Stimulated activated CD4-positive, alpha-beta T cell treated with anti-CD3 and anti-CD28 coated beads, TNF-alpha, amount 100 ng/mL, for 1 hour (primary cell): ENCODE measurements at regions not wholly inside any gene's neighbourhood (a gene's known extent, or its start where the extent isn't known, plus 50 kb on each side); places are given as distances from the start of the nearest gene placed in this dataset.
A peak's percentile ranks its signal among the peaks of the same experiment; 100 is the strongest.

Source experiments
- DNase-seq, 3 donors: peaks; one replicate each; pipeline ENCODE4 v3.0.0-alpha.2; 2020; ENCODE audit warnings: low read depth in 3 of 3, low spot score in 1 of 3

DNA sequence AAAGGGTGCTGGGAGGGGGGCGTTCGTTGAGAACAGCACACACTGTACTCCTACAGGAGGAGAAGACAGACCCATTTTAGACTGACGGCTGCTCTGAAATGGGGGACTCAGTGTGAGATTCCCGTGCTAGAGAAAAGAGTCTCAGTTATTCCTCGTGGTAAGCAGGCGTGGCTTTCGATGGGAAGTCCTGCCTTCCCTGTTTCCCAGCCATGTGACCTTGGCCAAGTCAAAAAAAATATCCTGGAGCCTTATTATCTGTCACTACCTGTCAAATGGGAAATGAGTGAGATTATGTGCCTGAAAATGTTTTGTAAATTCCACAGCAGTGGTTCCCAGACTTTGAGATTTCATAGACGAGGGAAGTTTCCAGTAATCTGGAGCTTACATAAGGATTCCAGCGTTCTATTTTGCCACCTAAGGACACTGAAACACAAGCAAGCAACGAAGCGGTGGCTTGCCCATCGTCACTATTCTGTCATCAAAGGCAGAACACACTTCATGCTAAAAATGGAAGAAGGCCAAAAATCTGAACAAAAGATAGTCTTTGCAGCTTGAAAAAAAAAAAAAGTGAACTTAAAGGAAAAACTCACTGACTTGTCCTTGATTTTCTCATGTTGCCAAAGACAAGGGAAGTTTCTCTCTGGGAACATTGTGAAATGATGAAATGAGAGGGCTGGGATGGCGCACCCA lies 253.4 kb upstream of the RPL38 start:
- DNase-seq: no peak

DNA sequence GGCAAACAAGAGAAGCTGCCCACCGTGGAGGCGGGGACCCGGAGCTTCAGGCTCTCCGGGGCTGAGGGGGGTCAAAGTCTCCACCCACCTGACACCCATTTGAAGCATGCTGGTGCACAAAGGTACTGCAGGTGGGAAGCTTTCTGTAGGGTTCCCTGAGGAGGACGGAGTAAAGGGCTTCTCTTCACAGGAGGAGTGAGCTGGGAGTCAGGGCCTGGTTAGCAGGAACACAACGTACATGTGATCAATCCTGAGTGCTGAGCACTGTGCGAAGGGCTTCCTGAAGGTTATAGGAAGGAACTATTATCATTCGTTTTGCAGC lies 252.9 kb upstream of the RPL38 start:
- DNase-seq: no peak

DNA sequence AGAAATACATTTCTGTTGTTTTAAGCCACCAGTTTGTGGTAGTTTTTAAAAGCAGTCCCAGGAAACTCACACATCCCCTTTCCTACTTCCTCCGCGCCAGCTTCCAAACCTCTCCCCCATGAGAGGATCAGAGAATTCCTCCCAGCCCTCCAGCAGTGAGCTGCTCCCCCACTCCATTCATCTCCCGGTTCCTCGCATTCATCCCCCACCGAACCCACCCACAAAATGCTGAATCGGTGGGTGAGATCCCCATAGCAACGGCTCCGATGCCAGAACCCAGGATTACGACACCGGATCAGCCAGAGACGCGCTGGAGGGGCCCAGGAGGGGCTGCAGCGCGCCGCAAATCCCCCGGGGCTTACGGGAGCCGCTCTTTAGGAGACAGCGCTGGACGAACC lies 251.4 kb upstream of the RPL38 start:
- no peak for DNase-seq

DNA sequence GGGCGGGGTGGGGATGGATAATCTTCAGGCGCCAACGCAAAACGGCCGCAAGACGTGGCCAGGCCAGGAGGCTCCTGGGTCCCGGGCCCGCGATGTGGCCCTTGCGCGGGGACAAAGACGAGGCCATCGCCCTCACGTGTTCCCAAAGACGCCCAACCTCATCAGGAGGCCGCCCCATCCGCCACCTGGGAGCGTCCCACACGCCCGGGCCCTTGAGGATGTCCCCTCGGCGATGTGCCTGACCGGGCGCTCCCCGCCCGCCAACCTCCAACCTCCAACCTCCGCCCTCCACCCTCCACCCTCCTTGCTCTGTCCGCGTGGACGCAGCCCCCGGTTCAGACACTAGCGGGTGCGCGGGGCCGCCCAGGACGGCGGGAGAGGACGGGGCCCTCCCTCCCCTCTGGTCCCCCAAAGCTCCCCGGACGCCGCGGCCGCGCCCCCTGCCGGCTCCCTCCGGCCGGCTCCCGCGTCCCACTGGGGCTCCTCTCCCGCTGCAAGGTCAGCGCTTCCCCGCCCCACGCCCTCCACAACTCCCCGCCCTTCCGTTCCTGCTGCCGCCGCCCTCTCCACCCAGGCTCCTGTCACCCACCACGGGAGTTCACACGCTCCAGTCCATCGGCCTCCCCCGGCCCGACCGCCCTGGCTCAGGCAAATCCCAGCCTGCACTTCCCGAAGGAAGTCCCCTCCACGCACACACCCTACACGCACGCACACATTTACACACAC lies 250.8 kb upstream of the RPL38 start:
- DNase-seq: peak in 1 of 3 donors; percentile 5

DNA sequence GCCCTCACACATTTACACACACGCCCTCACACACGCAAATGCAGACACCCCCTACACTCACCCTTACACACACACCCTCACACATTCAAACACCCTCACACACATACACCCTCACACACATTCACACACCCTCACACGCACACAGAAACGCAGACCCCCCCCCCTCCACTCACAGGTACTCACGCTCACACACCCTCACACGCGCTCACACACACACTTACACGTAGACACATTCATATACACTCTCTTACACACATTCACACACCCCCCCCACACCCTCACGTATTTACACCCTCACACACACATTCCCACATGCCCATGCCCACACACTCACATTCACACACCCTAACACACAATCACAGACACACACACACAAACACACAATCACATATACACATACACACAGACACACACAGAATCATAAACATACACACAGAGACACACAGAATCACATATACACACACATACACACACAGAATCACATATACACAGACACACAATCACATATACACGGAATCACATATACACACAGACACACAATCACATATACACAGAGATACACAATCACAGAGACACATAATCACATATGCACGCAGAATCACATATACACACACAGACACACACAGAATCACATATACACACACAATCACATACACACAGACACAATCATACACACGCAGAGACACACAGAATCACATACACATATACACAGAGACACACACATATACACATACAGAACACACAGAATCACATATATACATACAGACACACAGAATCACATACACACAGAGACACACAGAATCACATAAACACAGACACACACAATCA lies 250.1 kb upstream of the RPL38 start:
- no peak for DNase-seq

DNA sequence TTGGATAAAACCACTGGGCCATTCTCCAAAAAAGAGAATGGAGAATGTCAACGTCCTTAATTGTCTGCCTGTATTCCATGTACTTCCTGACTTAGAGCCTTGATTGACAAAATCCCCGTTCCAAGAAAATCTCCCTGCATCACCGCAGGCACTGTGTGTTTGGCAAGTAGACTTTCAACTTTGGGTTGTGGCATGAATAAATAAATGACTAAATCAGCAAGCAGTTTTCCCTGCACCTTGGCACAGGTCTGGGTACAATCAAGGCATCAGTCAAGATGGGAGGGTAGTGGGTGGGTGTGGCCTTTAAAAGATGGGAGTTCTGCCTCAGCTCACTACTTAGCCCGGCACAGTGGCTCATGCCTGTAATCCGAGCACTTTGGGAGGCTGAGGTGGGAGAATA lies 248.5 kb upstream of the RPL38 start:
- no peak for DNase-seq

DNA sequence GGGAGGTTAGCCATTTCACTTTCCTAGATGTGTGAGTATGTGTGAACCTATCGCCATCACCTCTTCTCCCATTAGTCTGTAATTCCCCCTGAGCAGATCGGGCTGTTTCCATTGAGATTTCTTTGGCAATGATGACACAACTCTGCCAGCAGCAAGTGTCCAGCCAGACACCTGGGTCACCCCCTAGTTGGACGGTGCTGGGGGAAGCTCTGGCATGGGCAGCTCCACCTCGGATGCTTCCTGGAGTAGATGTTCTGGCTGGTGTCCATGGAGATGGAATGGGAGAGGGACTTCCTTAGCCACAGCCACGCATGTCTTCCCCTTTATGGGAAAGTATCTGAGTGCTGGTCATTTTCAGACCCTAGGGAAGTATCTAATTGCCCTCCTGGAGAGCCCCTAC lies 247.9 kb upstream of the RPL38 start:
- no peak for DNase-seq

DNA sequence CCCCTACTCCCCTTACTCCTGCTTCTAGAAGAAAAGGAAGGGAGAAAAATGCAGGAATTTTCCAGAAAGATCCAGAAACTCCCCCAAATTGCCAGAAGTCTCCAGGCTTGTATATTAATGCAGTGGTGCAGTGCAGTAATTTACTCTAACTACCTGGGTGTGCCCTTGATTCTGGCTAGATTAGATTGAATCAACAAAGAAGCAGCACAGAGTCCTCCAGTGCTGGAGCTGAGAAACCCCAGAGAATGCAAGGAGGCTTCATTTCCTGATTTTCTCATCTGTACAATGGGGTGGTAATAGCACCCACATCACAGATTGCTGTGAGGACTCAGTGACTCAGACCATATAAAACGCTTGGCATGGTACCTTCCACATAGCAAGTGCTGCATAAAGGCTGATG lies 247.3 kb upstream of the RPL38 start:
- no peak for DNase-seq

DNA sequence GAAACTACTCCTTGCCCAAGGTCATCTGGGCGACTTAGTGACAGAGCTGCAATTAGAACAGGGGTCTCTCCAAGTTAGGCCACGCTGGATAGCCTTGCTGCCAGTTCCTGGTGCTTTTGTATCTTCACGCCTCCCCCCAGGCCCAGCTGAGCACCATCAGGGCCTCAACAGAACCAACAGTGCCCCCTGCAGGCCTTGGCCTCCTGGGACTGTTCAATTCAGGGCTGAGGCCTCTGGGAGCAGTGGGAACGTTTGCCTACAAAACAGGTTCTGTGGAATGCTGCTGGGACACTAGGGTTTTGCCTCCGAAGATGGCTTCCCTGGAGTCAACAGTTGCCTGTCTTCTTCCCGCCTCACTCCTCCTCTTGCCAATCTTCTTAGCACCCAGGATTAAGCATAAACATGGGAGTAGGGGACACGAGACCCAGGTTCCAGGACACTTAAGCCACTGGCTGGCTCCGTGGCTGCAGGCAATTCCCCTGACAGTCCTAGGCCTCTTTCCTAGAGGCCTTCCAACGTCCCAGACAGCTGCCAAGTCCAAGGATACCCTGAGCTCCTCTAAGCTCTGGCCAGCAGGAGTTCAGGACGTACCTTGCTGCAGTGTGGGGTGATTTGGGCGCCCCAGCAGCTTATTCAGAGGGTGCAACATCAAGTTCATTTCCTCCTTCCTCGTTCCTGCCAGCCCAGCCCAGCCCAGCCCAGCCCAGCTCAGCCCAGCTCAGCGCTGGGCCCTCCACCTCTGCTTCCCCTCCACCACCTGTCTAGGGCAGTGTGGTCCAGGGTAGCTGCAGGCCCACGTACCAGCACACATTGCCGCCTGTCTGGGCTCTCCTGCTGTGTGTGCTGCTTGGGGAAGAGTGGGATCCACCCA lies 246.6 kb upstream of the RPL38 start:
- DNase-seq: peak in 2 of 3 donors; percentile 15 to 31

DNA sequence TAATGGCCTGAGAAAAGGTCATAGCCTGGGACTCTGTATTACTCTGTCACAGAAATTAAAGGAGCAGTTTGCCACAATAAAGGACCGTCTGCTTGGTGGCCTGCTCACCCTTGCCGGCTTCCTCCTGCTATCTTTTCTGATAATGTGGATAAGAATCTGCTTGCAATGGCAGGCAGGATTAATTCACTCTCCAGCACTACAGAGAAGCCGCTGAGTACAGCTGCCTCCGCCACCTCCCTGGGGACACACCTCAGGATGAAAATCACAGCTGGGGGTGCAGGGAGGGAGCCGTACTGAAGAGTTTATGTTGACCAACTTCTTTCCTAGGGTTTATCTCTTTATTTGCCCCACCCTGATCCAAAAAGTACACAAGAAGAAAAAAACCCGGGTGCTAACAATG lies 245.9 kb upstream of the RPL38 start:
- DNase-seq: no peak

DNA sequence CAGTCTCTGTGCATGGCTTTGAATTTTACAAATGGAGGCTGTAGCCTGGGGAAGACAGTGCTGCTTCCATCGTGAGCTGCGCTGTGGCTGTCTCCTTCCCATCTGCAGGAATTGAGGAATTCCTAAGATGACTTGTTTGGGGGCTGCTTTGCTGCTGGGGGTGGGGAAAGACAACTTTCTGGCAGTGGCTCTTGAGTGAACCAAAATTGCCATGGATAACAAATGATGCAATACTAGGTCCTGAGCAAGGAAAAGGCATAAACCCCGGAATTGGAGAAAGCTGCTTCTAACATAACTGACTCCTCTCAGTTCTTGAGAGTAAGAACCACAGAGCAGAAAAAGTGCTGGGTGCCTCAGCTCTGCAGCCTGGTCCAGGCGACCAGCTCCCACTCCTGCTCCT lies 245.0 kb upstream of the RPL38 start:
- no peak for DNase-seq

DNA sequence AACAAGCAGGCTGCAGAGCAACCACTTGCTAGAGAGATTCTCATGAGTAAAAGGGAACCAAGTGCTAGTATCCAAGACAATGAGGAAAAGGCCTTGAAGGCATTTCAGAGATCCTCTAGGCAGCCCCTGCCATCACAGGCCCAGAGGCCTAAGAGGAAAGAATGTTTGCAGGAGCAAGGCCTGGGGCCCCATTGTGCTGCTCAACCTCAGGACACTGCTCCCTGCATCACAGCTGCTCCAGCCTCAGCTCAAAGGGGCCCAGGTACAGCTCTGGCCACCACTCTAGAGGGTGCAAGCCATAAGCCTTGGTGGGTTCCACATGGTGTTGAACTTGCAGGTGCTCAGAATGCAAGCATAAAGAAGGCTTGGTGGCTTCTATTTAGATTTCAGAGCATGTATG lies 243.0 kb upstream of the RPL38 start:
- no peak for DNase-seq

DNA sequence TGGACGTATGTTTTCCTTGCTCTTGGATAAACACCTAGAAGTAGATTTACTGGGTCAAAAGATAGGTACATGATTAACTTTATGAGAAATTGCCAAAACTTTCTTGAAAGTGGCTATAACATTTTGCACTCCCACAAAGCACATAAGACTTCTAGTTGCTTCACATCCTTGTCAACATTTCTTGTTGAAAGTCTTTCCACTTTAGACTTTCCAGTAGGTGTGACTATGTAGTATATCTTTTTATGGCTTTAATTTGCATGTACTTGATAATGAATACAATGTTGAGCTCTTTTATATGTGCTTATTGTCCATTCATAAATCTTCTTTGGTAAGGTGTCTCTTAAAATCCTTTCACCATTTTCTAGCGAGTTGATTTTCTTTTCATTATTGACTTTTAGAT lies 241.2 kb upstream of the RPL38 start:
- DNase-seq: no peak

DNA sequence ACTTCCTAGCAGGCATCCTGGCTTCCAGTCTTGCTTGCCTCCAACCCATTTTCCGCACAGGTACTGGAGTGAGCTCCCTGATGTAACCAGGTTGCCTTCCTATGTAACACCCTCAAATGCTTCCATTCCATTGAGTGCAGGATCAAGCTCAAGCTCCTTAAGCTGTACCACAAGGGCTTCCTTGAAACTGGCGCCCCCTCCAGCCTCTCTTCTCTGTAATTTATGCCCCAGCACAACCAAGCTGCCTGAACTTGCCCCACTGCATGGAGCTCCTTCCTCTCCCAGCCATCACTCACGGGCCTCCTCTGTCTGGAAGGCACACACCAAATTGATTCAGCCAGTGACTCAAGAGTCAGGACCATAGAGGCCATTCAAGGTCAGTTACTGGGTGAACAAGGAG lies 234.8 kb upstream of the RPL38 start:
- DNase-seq: no peak

DNA sequence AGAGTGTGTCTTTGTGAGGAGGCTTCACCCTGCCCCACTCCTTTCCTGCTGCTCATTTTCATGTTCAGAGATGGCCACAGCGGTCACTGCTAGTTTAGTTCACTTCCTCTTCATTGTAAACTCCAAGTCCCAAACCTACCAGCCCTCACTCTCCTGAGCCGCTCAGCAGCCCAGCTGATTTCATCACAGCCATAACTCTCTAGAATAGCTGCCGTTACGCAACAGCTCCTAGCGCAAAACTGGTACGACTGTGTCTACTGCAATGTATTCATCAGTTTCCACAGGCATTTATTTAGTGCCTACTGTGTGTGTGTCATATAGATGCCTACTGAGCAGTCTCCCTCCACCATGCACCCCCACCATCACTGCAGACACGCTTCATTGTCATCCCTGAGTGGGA lies 233.5 kb upstream of the RPL38 start:
- DNase-seq: no peak

DNA sequence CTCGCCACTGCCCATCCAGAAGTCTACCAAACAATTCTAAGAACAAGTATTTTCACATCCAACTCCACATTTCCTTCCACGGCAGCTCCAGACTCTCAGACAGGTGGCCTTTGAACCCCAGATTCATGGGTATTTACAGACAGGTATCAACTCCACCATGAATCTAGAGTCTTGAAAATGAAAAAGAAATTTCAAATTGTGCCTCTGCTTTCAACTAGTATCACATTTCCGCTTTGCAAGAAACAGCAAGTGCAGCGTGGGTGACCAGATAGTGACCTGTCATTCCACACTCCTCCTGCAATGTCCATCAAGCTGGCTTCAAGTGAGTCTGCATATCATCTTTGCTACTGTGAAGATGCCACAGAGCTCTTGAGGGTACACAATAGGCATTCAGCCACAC lies 232.4 kb upstream of the RPL38 start:
- no peak for DNase-seq

DNA sequence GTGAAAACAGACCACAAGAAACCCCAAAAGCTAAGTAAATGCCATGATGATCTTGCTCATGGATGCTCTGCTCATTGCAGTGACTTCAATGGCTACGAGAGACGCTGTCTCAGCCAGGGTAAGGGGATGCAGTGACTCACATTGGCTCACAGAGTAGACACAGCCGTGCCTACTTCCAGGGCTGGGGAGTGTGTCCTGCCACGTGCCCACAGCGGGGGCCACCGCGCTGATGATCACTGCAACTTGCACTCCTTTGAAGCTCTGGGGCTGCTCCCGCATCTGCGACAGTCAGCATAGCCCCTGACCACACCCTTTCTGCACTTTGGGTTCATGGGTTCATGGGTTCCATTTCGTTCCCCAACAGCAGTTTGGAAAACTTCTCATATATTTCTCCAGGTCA lies 231.4 kb upstream of the RPL38 start:
- no peak for DNase-seq

DNA sequence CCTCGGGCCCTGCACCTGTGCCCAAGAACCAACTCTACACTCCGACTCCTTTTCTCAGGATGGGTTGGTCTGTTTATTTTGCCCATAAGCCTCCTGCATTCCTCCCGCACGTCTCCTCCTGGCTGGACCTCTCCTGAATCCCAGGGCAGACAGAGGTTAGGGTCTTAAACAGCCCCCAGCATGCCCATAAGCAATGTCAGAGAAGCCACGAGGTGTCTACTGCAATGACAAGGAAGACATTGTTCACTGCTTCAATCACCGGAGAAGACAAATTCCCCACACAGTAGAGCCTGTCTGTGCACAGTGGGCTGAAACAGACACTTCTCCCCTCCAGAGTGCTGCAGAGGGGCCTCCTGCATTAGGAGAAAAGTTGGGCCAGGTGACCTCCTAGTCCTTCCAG lies 230.6 kb upstream of the RPL38 start:
- no peak for DNase-seq

DNA sequence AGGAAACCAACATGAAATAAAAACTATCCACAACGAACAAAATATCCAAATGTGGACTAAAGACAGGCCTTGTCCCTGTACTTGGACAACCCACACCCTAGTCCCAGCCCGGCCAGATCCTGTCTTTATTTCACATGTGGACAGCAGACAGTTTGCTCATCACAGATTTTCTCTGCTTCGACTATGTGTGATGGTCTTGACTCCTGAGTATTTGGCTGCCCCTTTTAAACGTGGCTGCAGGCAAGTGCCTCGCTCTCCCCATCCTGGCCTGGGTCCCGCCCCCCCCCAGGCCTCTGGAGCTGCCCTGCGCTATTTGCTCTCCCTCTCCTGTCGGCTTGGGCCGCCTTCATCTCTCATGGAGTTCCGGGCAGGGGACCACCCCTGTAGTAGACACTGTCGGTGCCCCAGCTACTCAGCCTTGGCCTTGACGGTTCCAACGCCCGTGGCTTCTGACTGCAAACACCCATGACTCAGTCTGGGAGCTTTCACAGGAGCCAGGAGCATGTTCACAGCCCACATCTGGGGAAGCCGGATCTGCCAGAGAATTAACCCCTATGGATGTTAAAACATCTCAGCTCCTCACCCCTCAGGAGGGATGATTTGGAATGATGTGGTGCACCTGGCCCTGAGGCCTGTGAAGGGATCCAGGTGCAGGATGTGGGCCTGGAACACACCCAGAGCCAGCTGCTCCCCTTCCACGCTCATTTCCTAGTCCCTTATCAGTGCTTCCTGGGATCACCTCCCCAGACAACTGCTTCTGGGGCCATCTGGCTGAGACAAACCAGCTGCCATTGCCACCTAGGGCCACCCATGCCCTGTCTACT lies 229.7 kb upstream of the RPL38 start:
- no peak for DNase-seq

DNA sequence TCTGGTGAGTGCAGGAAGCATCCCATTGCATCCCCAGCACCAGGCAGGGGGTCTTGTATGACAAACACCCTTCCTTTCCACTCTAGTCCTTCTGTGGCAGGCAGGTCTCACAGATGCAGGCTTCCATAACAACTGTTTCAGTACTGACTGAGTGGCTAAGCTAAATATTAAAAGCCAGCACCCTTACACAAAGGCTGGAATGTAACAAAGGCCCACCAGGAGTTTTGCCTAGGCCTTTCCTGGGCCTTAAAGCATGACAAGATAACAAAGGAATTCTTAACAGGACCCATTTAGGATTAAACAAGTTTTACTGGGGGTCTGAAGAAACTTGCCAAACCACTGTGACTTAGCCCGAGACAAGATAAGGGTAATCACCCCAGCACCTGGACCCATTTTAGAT lies 228.9 kb upstream of the RPL38 start:
- no peak for DNase-seq

DNA sequence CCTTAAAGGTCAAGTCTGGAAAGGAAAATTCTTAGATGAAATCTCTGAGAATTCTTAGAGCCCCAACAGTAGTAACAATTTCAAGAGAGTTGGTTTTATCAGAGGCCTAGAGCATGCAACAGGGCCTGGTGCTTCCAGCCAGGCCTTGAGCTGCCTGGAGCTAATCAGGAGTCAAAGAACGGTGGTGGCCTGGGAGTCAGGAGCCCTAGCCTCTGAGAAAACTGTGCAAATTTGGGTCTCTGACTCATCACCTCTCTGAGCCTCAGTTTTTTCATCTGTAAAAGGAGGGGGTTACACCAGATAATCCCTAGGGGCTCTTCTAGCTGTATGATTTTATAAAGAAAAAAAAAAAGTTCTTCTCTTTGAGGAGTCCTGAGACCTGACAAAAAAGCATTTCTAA lies 227.3 kb upstream of the RPL38 start:
- no peak for DNase-seq
